GM19372 (cell line): ENCODE measurements at regions not wholly inside any gene's neighbourhood (a gene's known extent, or its start where the extent isn't known, plus 50 kb on each side); places are given as distances from the start of the nearest gene placed in this dataset.

Experiments
- ATAC-seq: cut with Tn5 transposase; IDR thresholded peaks from one replicate; pipeline ENCODE4 v1.9.1; 2021; ENCODE audit warnings: mild to moderate bottlenecking, low read depth, moderate library complexity; ENCODE audit not compliant: unreplicated experiment

GRCh38 chr1:201761178-201761577 is 67.8 kb upstream of the IPO9 start:
- no peak for ATAC-seq

GRCh38 chr1:201761871-201762270 is 67.1 kb upstream of the IPO9 start:
- ATAC-seq, result no peak

GRCh38 chr1:201762381-201762780 is 66.6 kb upstream of the IPO9 start:
- no peak for ATAC-seq

GRCh38 chr1:201763455-201764140 is 65.4 kb upstream of the IPO9 start:
- no peak for ATAC-seq

GRCh38 chr1:201764166-201764565 is 64.8 kb upstream of the IPO9 start:
- ATAC-seq, result no peak

- no peak for ATAC-seq
Observed at GRCh38 chr1:201764579-201764978, 64.4 kb upstream of the IPO9 start.

- no peak for ATAC-seq
Observed at GRCh38 chr1:201766131-201766866, 62.7 kb upstream of the IPO9 start.

- ATAC-seq, result no peak
Observed at GRCh38 chr1:201767339-201767738, 61.6 kb upstream of the IPO9 start.

GRCh38 chr1:201769072-201769471 is 59.9 kb upstream of the IPO9 start:
- no peak for ATAC-seq

GRCh38 chr1:201769966-201770365 is 59.0 kb upstream of the IPO9 start:
- no peak for ATAC-seq

- ATAC-seq, result no peak
Observed at GRCh38 chr1:201771466-201771865, 57.5 kb upstream of the IPO9 start.

GRCh38 chr1:201772178-201772577 is 56.8 kb upstream of the IPO9 start:
- ATAC-seq, result no peak

- no peak for ATAC-seq
Observed at GRCh38 chr1:201773764-201774163, 55.2 kb upstream of the IPO9 start.

GRCh38 chr1:201774224-201774982 is 54.6 kb upstream of the IPO9 start:
- no peak for ATAC-seq

- ATAC-seq, result no peak
Observed at GRCh38 chr1:201774983-201775344, 54.0 kb upstream of the IPO9 start.

- no peak for ATAC-seq
Observed at GRCh38 chr1:201775380-201775779, 53.6 kb upstream of the IPO9 start.

GRCh38 chr1:201778279-201779065 is 50.5 kb upstream of the IPO9 start:
- ATAC-seq, result no peak
